ENCODE measurements at regions not wholly inside any gene's neighbourhood (a gene's known extent, or its start where the extent isn't known, plus 50 kb on each side); places are given as distances from the start of the nearest gene placed in this dataset.

- no peak overlapping the region for H3K27ac ChIP-seq (ENCODE audit: low read length)
- H3K4me3 ChIP-seq (ENCODE audit: low read length), result no peak overlapping the region
- ATAC-seq (no peak), DNase-seq (no peak)
- Mint-ChIP-seq H3K4me1 (no peaks in the 10 kb centered on the region), H3K9me3 (peaks cover 2 to 7% of the 10 kb centered on the region in 2 donors), H3K36me3 (no peaks in the 10 kb centered on the region), H3K27me3 (ENCODE audit: low read depth in 2 of 2) (no peaks in the 10 kb centered on the region), H3K4me3 (no peak overlapping the region), H3K27ac (no peak overlapping the region)
- no peaks in the 10 kb centered on the region for H3K36me3 ChIP-seq (ENCODE audit: control insufficient read depth, insufficient read depth, low read length)
- H3K27me3 ChIP-seq (ENCODE audit: control insufficient read depth, insufficient read depth, low read length), result no peaks in the 10 kb centered on the region
- 3% methylated on average over 5 of the region's 7 CpGs for WGBS (ENCODE audit: insufficient coverage)
- TF ChIP-seq, protein P1, sequence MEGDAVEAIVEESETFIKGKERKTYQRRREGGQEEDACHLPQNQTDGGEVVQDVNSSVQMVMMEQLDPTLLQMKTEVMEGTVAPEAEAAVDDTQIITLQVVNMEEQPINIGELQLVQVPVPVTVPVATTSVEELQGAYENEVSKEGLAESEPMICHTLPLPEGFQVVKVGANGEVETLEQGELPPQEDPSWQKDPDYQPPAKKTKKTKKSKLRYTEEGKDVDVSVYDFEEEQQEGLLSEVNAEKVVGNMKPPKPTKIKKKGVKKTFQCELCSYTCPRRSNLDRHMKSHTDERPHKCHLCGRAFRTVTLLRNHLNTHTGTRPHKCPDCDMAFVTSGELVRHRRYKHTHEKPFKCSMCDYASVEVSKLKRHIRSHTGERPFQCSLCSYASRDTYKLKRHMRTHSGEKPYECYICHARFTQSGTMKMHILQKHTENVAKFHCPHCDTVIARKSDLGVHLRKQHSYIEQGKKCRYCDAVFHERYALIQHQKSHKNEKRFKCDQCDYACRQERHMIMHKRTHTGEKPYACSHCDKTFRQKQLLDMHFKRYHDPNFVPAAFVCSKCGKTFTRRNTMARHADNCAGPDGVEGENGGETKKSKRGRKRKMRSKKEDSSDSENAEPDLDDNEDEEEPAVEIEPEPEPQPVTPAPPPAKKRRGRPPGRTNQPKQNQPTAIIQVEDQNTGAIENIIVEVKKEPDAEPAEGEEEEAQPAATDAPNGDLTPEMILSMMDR (IDR thresholded peaks at IDR 0.05), result no peak
- no peaks in the 10 kb centered on the region for H3K4me1 ChIP-seq (ENCODE audit: control insufficient read depth, insufficient read depth, low read length)
- intact Hi-C loops (cut with micrococcal nuclease), result no loop called here
- H3K9me3 ChIP-seq (ENCODE audit: control insufficient read depth, insufficient read depth, low read length), result no peaks in the 10 kb centered on the region
Observed at GRCh38 chr5:100270023-100270771, 265.0 kb upstream of the FAM174A start.

DNA sequence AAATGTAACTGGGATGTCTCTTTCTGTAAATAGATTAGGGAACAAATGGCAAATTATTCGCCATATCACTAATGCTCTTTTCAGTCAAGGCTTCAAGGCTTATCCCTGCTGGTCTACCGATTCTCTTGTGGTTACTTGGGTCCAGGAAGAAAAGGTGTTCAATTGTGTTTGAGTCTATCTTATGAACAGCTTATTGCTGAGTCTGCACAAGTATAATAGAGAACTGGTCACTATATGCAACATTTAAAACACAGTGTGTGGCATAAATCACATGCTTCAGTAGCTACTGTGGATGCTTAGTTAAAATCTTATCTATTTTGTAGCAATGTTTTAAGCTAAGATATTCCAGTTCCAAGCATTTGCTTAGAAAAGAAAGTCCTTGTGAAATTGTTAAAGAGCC lies 274.2 kb upstream of the FAM174A start:
- DNase-seq, result no peak
- no peaks in the 10 kb centered on the region for H3K36me3 Mint-ChIP-seq
- 94% methylated on average over 2 of the region's 2 CpGs for WGBS (ENCODE audit: insufficient coverage)
- H3K4me1 ChIP-seq (ENCODE audit: control insufficient read depth, insufficient read depth, low read length), result no peaks in the 10 kb centered on the region
- H3K9me3 ChIP-seq (ENCODE audit: control insufficient read depth, insufficient read depth, low read length), result no peaks in the 10 kb centered on the region
- no peak for ATAC-seq
- TF ChIP-seq, protein P1 (IDR thresholded peaks at IDR 0.05), result no peak
- no peak overlapping the region for H3K27ac Mint-ChIP-seq
- intact Hi-C loops (cut with micrococcal nuclease), result no loop called here
- H3K27ac ChIP-seq (ENCODE audit: low read length), result no peak overlapping the region
- H3K36me3 ChIP-seq (ENCODE audit: control insufficient read depth, insufficient read depth, low read length), result no peaks in the 10 kb centered on the region
- H3K9me3 Mint-ChIP-seq, result peaks cover 3 to 9% of the 10 kb centered on the region in 2 donors
- H3K27me3 Mint-ChIP-seq (ENCODE audit: low read depth in 2 of 2), result no peaks in the 10 kb centered on the region
- H3K4me1 Mint-ChIP-seq, result no peaks in the 10 kb centered on the region
- H3K27me3 ChIP-seq (ENCODE audit: control insufficient read depth, insufficient read depth, low read length), result no peaks in the 10 kb centered on the region
- no peak overlapping the region for H3K4me3 ChIP-seq (ENCODE audit: low read length)
- H3K4me3 Mint-ChIP-seq, result no peak overlapping the region

GRCh38 chr5:100252944-100253343 lies 282.2 kb upstream of the FAM174A start:
- H3K36me3 Mint-ChIP-seq, result no peaks in the 10 kb centered on the region
- no peak overlapping the region for H3K27ac Mint-ChIP-seq

More at GRCh38 chr5:100252944-100253343, 282.2 kb upstream of the FAM174A start:
- H3K27me3 ChIP-seq (ENCODE audit: control insufficient read depth, insufficient read depth, low read length), result no peaks in the 10 kb centered on the region
- TF ChIP-seq, protein P1 (IDR thresholded peaks at IDR 0.05), result no peak
- H3K9me3 Mint-ChIP-seq, result peaks cover 6 to 7% of the 10 kb centered on the region in 2 donors
- DNase-seq (no peak), ATAC-seq (no peak)
- no peak overlapping the region for H3K27ac ChIP-seq (ENCODE audit: low read length)
- H3K36me3 ChIP-seq (ENCODE audit: control insufficient read depth, insufficient read depth, low read length), result no peaks in the 10 kb centered on the region
- H3K27me3 Mint-ChIP-seq (ENCODE audit: low read depth in 2 of 2), result no peaks in the 10 kb centered on the region
- no peaks in the 10 kb centered on the region for H3K4me1 ChIP-seq (ENCODE audit: control insufficient read depth, insufficient read depth, low read length)
- intact Hi-C loops (cut with micrococcal nuclease), result no loop called here
- no peaks in the 10 kb centered on the region for H3K4me1 Mint-ChIP-seq
- no peak overlapping the region for H3K4me3 Mint-ChIP-seq
- H3K9me3 ChIP-seq (ENCODE audit: control insufficient read depth, insufficient read depth, low read length), result no peaks in the 10 kb centered on the region
- no peak overlapping the region for H3K4me3 ChIP-seq (ENCODE audit: low read length)
